ENCODE measurements at regions not wholly inside any gene's neighbourhood (a gene's known extent, or its start where the extent isn't known, plus 50 kb on each side); places are given as distances from the start of the nearest gene placed in this dataset.

DNA sequence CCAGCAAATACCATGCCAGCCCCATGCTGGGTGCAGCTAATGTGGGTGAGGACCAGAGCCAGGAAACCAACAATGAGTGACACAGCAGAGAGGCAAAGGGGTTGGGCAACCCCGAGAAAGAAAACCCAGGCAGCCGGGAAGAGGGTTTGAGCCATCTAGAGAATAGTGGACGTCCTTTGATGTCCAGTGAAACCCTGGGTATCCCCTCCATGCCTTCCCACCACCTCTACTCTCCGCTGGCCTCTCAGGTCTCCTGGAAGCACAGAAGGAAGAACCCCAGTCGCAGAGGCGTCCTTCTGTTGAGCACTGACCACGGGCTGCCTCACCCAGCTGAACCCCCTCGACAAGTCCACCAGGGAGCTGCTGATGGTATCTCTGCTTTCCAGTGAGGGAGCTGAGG lies 657.4 kb upstream of the ID2 start:
- no peaks in the 10 kb centered on the region for H3K27me3 ChIP-seq (replicated peaks; ENCODE audit: insufficient read depth)
- H3K9me2 ChIP-seq (ENCODE audit: insufficient read depth) = no peaks in the 10 kb centered on the region
- no peak overlapping the region for H3K4me2 ChIP-seq (ENCODE audit: unreplicated experiment)
- no peak overlapping the region for H3K4me3 ChIP-seq
- WGBS, 2 experiments (ENCODE audit: low coverage in 1 of 2, low lambda C conversion rate in 2 of 2, missing lambda C conversion rate in 2 of 2) = 92 to 93% methylated on average over 8 of the region's 8 CpGs
- TF ChIP-seq EZH2 (IDR thresholded peaks at IDR 0.05; ENCODE audit: insufficient read depth, poor library complexity, severe bottlenecking) (no peak), EZH2phosphoT487 (IDR thresholded peaks at IDR 0.05; ENCODE audit: insufficient read depth, low read depth) (no peak)
- no peaks in the 10 kb centered on the region for H3K36me3 ChIP-seq (ENCODE audit: low read depth)
- no peaks in the 10 kb centered on the region for H3F3A ChIP-seq (ENCODE audit: insufficient read depth)
- H3K9me3 ChIP-seq (ENCODE audit: low read depth) = no peaks in the 10 kb centered on the region
- DNase-seq = no peak
- peaks cover 5% of the 10 kb centered on the region; the same call in 1 of the 2 replicates for H3K4me1 ChIP-seq (ENCODE audit: insufficient read depth)
- no peak overlapping the region for H2AFZ ChIP-seq
- no peak overlapping the region for H3K27ac ChIP-seq
- no peaks in the 10 kb centered on the region for H3K79me2 ChIP-seq (ENCODE audit: insufficient read depth)
- no peak overlapping the region for H3K9ac ChIP-seq
- H4K20me1 ChIP-seq (ENCODE audit: insufficient read depth) = no peaks in the 10 kb centered on the region
- in situ Hi-C loops (cut with MboI) = loop anchor here (25.0 kb wide), 1 partner anchor 663 kb away; the partner anchor contains the start of gene ID2

DNA sequence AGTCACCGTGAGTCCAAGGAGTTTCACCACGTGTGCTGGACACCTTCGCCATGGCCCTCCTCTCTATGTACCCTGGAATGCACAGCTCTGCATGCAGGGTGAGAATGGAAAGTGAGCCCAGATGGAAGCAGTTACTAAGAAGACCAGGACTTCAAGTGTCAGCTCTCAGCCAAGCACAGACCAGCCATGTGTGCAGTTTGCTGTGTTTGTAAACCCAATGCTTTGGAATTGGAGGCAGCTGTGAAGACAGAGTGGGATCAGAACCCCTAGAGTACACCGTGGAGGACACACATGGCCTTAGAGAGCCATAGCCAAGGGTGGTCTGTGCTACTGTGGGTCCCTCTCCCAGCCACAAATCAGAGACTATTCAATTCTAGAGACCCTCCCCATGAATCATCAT lies 655.5 kb upstream of the ID2 start:
- Histone ChIP-seq H3K4me2 (ENCODE audit: unreplicated experiment) (no peak overlapping the region), H3K9me2 (ENCODE audit: insufficient read depth) (no peaks in the 10 kb centered on the region), H3K36me3 (ENCODE audit: low read depth) (no peaks in the 10 kb centered on the region), H3F3A (ENCODE audit: insufficient read depth) (no peaks in the 10 kb centered on the region), H3K9ac (no peak overlapping the region), H3K4me3 (no peak overlapping the region), H3K9me3 (ENCODE audit: low read depth) (no peaks in the 10 kb centered on the region), H2AFZ (no peak overlapping the region), H3K79me2 (ENCODE audit: insufficient read depth) (no peaks in the 10 kb centered on the region), H3K4me1 (ENCODE audit: insufficient read depth) (peaks cover 8% of the 10 kb centered on the region; the same call in 1 of the 2 replicates), H3K27ac (no peak overlapping the region), H3K27me3 (replicated peaks; ENCODE audit: insufficient read depth) (no peaks in the 10 kb centered on the region), H4K20me1 (ENCODE audit: insufficient read depth) (no peaks in the 10 kb centered on the region)
- in situ Hi-C loops (cut with MboI) = no loop called here
- TF ChIP-seq EZH2 (IDR thresholded peaks at IDR 0.05; ENCODE audit: insufficient read depth, poor library complexity, severe bottlenecking) = no peak
- no peak for TF ChIP-seq EZH2phosphoT487 (IDR thresholded peaks at IDR 0.05; ENCODE audit: insufficient read depth, low read depth)
- whole genome bisulfite sequencing, 2 experiments (ENCODE audit: low coverage in 1 of 2, low lambda C conversion rate in 2 of 2, missing lambda C conversion rate in 2 of 2) = 74 to 78% methylated on average over 4 of the region's 4 CpGs
- DNase-seq = no peak

DNA sequence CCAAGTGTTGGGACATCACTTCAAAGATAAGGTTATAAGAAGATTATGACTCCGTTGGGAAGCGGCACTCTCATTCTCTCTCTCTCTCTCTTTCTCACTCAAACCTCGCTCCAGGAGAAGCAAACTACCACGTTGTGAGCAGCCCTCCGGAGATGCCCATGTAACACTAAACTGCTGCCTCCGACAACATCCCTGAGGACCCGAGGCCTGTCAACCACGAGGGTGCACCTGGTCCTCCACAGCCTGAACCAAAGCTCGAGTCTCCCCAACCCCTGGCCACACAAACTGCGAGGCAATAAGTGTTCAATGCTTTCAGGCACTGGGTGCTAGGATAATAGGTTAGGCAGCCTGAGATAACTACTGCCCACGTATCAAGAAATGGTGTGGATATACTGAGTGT lies 654.5 kb upstream of the ID2 start:
- 89 to 91% methylated on average over 10 to 11 of the region's 11 CpGs for WGBS, 2 experiments (ENCODE audit: low coverage in 1 of 2, low lambda C conversion rate in 2 of 2, missing lambda C conversion rate in 2 of 2)
- Histone ChIP-seq H3K4me2 (ENCODE audit: unreplicated experiment) (no peak overlapping the region), H3K4me3 (no peak overlapping the region), H3F3A (ENCODE audit: insufficient read depth) (no peaks in the 10 kb centered on the region), H3K9ac (no peak overlapping the region), H3K79me2 (ENCODE audit: insufficient read depth) (no peaks in the 10 kb centered on the region), H3K9me3 (ENCODE audit: low read depth) (no peaks in the 10 kb centered on the region), H4K20me1 (ENCODE audit: insufficient read depth) (no peaks in the 10 kb centered on the region), H3K36me3 (ENCODE audit: low read depth) (no peaks in the 10 kb centered on the region), H3K4me1 (ENCODE audit: insufficient read depth) (peaks cover 5% of the 10 kb centered on the region; the same call in 1 of the 2 replicates), H2AFZ (no peak overlapping the region), H3K9me2 (ENCODE audit: insufficient read depth) (no peaks in the 10 kb centered on the region), H3K27me3 (replicated peaks; ENCODE audit: insufficient read depth) (no peaks in the 10 kb centered on the region), H3K27ac (no peak overlapping the region)
- TF ChIP-seq EZH2 (IDR thresholded peaks at IDR 0.05; ENCODE audit: insufficient read depth, poor library complexity, severe bottlenecking) (no peak), EZH2phosphoT487 (IDR thresholded peaks at IDR 0.05; ENCODE audit: insufficient read depth, low read depth) (no peak)
- in situ Hi-C loops (cut with MboI) = no loop called here
- no peak for DNase-seq

DNA sequence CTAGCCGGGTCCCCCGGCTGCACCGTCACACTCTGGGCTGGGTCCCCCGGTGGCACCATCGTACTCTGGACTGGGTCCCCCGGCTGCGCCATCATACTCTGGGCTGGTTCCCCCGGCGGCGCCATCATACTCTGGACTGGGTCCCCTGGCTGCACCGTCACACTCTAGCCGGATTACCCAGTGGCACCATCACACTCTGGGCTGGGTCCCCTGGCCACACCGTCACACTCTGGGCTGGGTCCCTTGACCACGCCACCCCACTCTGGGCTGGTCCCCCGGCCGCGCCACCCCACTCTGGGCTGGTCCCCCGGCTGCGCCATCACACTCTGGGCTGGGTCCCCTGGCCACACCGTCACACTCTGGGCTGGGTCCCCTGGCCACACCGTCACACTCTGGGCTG lies 653.8 kb upstream of the ID2 start:
- Histone ChIP-seq H3K9ac (no peak overlapping the region), H3K4me1 (ENCODE audit: insufficient read depth) (peaks cover 3% of the 10 kb centered on the region; the same call in 1 of the 2 replicates), H3K27ac (no peak overlapping the region), H3K79me2 (ENCODE audit: insufficient read depth) (no peaks in the 10 kb centered on the region), H3K36me3 (ENCODE audit: low read depth) (no peaks in the 10 kb centered on the region), H3K9me2 (ENCODE audit: insufficient read depth) (no peaks in the 10 kb centered on the region), H2AFZ (no peak overlapping the region), H3K27me3 (replicated peaks; ENCODE audit: insufficient read depth) (no peaks in the 10 kb centered on the region), H4K20me1 (ENCODE audit: insufficient read depth) (no peaks in the 10 kb centered on the region), H3K4me2 (ENCODE audit: unreplicated experiment) (no peak overlapping the region), H3K4me3 (no peak overlapping the region), H3K9me3 (ENCODE audit: low read depth) (no peaks in the 10 kb centered on the region), H3F3A (ENCODE audit: insufficient read depth) (no peaks in the 10 kb centered on the region)
- WGBS, 2 experiments (ENCODE audit: low coverage in 1 of 2, low lambda C conversion rate in 2 of 2, missing lambda C conversion rate in 2 of 2) = 92 to 93% methylated on average over 7 to 21 of the region's 21 CpGs
- no peak for TF ChIP-seq EZH2 (IDR thresholded peaks at IDR 0.05; ENCODE audit: insufficient read depth, poor library complexity, severe bottlenecking)
- TF ChIP-seq EZH2phosphoT487 (IDR thresholded peaks at IDR 0.05; ENCODE audit: insufficient read depth, low read depth) = no peak
- in situ Hi-C loops (cut with MboI) = no loop called here
- DNase-seq = no peak

DNA sequence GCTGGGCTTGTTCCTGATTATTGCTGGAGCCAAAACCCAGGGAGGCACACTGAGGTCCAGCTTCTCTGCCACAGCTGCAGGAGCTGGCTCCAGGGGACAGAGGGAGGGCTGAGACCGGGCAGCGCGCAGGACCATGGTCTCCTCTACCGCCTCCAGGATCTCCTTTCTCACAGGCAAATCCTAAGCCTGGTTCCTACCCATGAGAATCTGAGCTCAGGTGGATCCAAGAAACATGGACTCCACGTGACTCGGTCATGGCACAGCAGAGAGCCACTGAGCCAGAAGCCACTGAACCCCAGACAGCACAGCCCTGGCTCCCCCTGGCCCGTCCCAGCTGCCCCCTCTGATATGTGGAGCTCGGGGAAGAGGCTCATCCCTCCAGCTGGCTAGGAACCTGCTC lies 653.4 kb upstream of the ID2 start:
- in situ Hi-C loops (cut with MboI) = no loop called here
- no peak overlapping the region for H3K27ac ChIP-seq
- no peak overlapping the region for H3K9ac ChIP-seq
- H3K36me3 ChIP-seq (ENCODE audit: low read depth) = no peaks in the 10 kb centered on the region
- H4K20me1 ChIP-seq (ENCODE audit: insufficient read depth) = no peaks in the 10 kb centered on the region
- no peaks in the 10 kb centered on the region for H3K79me2 ChIP-seq (ENCODE audit: insufficient read depth)
- no peak for DNase-seq
- no peak for TF ChIP-seq EZH2phosphoT487 (IDR thresholded peaks at IDR 0.05; ENCODE audit: insufficient read depth, low read depth)
- no peak for TF ChIP-seq EZH2 (IDR thresholded peaks at IDR 0.05; ENCODE audit: insufficient read depth, poor library complexity, severe bottlenecking)
- no peaks in the 10 kb centered on the region for H3F3A ChIP-seq (ENCODE audit: insufficient read depth)
- H3K4me1 ChIP-seq (ENCODE audit: insufficient read depth) = peaks cover 3% of the 10 kb centered on the region; the same call in 1 of the 2 replicates
- no peak overlapping the region for H3K4me2 ChIP-seq (ENCODE audit: unreplicated experiment)
- no peaks in the 10 kb centered on the region for H3K9me3 ChIP-seq (ENCODE audit: low read depth)
- H3K4me3 ChIP-seq = no peak overlapping the region
- no peak overlapping the region for H2AFZ ChIP-seq
- 84 to 87% methylated on average over 8 of the region's 8 CpGs for WGBS, 2 experiments (ENCODE audit: low coverage in 1 of 2, low lambda C conversion rate in 2 of 2, missing lambda C conversion rate in 2 of 2)
- H3K27me3 ChIP-seq (replicated peaks; ENCODE audit: insufficient read depth) = no peaks in the 10 kb centered on the region
- no peaks in the 10 kb centered on the region for H3K9me2 ChIP-seq (ENCODE audit: insufficient read depth)

All from GM23248 (cell line).